Hepatocyte (in vitro differentiated cells): ENCODE measurements at regions not wholly inside any gene's neighbourhood (a gene's known extent, or its start where the extent isn't known, plus 50 kb on each side); places are given as distances from the start of the nearest gene placed in this dataset.

ENCODE experiments used
- EZH2 ChIP-seq: fragments of 200-600 bp; sonication (generic); IDR thresholded peaks from 2 replicates; pipeline ENCODE4 v1.6.1; 2016; ENCODE audit warnings: antibody characterized with exemption, mild to moderate bottlenecking, borderline replicate concordance
- EZH2phosphoT487 ChIP-seq: fragments of 200-600 bp; sonication (generic); IDR thresholded peaks from one replicate; pipeline ENCODE4 v1.6.1; 2018; ENCODE audit warnings: antibody characterized with exemption, mild to moderate bottlenecking, low read depth, moderate library complexity; ENCODE audit not compliant: unreplicated experiment, severe bottlenecking
- TF ChIP-seq, protein P1 (sequence below): fragments of 200-600 bp; sonication (generic); IDR thresholded peaks from 2 replicates; pipeline ENCODE4 v1.5.1; 2016; ENCODE audit warnings: antibody characterized with exemption, mild to moderate bottlenecking; ENCODE audit not compliant: poor library complexity

DNA sequence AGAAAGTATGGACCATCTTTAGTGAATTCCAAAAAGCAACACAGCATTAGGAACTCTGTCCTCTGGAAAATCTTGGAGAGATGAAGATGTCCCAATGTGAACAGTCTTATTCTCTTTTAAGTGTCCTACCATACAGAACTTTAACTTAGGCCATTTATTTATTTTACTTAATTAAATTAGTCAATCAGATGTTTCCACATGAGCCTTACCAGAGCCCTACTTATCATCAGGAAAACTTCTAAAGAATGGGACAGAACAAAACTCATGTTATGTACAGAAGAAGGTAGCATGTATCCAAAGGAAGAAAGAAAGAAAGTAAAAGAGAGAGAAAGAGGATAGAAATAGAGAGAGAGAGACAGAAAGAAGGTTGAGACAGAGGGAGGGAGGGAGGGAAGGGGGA is 276.4 kb downstream of the ETV1 start:
- TF ChIP-seq EZH2 = no peak
- TF ChIP-seq, protein P1, sequence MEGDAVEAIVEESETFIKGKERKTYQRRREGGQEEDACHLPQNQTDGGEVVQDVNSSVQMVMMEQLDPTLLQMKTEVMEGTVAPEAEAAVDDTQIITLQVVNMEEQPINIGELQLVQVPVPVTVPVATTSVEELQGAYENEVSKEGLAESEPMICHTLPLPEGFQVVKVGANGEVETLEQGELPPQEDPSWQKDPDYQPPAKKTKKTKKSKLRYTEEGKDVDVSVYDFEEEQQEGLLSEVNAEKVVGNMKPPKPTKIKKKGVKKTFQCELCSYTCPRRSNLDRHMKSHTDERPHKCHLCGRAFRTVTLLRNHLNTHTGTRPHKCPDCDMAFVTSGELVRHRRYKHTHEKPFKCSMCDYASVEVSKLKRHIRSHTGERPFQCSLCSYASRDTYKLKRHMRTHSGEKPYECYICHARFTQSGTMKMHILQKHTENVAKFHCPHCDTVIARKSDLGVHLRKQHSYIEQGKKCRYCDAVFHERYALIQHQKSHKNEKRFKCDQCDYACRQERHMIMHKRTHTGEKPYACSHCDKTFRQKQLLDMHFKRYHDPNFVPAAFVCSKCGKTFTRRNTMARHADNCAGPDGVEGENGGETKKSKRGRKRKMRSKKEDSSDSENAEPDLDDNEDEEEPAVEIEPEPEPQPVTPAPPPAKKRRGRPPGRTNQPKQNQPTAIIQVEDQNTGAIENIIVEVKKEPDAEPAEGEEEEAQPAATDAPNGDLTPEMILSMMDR = no peak
- no peak for TF ChIP-seq EZH2phosphoT487
